Endothelial cell of umbilical vein (primary cell): ENCODE measurements at regions not wholly inside any gene's neighbourhood (a gene's known extent, or its start where the extent isn't known, plus 50 kb on each side); places are given as distances from the start of the nearest gene placed in this dataset.

Source experiments
- BruUV-seq: library from RNA; stranded (reverse); fragments of 400-500 nt; replicated peaks from 2 replicates; lab custom pipeline; 2021; lab: Mats Ljungman, UMichigan
- CTCF ChIA-PET: fragments of 300-600, 350-600 bp; sonication (Branson Sonifier 250); formaldehyde crosslinking; loops from one replicate; lab custom pipeline; 2021; ENCODE audit warnings: antibody characterized with exemption, inconsistent platforms; lab: Charles Lee
- POLR2A ChIA-PET: fragments of 300-600, 350-600 bp; sonication (Branson Sonifier 250); formaldehyde crosslinking; loops from one replicate; lab custom pipeline; 2021; ENCODE audit warnings: antibody characterized with exemption, inconsistent platforms; lab: Charles Lee
- DNase-seq: peaks from one replicate; pipeline ENCODE4 v3.0.0-alpha.2; 2011; ENCODE audit warnings: low read depth, low spot score
- FAIRE-seq: peaks from 2 replicates; lab custom pipeline; 2011; peaks lifted over from hg19 to GRCh38; lab: Jason Lieb, UNC
- H2AFZ ChIP-seq: 2 replicates; pipeline ENCODE4 v1.6.0; 2012; ENCODE audit warnings: low read depth, low read length, control low read depth, inconsistent platforms
- H3K27ac ChIP-seq: 2 replicates; pipeline ENCODE4 v1.5.1; 2011; ENCODE audit warnings: low read depth, mild to moderate bottlenecking, control low read depth, low read length, moderate library complexity; ENCODE audit not compliant: insufficient read depth
- H3K27me3 ChIP-seq, 2 experiments: 2 replicates each; pipeline versions ENCODE4 v1.6.0 to v1.6.1; 2011; ENCODE audit warnings: low read length in 2 of 2, mixed read lengths in 1 of 2; ENCODE audit not compliant: control insufficient read depth in 2 of 2, insufficient read depth in 2 of 2
- H3K36me3 ChIP-seq, 2 experiments: 2 replicates in 1 of 2; 3 replicates in 1 of 2; pipeline ENCODE4 v1.5.1; 2011; ENCODE audit warnings: low read length in 2 of 2, mild to moderate bottlenecking in 1 of 2, moderate library complexity in 1 of 2; ENCODE audit not compliant: control insufficient read depth in 2 of 2, insufficient read depth in 2 of 2; ENCODE audit errors: extremely low read depth in 1 of 2
- H3K4me1 ChIP-seq: 3 replicates; pipeline ENCODE4 v1.5.1; 2011; ENCODE audit warnings: mild to moderate bottlenecking, low read length; ENCODE audit not compliant: control insufficient read depth, insufficient read depth; ENCODE audit errors: extremely low read depth
- H3K4me2 ChIP-seq: 2 replicates; pipeline ENCODE4 v1.6.1; 2011; ENCODE audit warnings: low read length, control low read depth, mixed read lengths; ENCODE audit not compliant: insufficient read depth
- H3K4me3 ChIP-seq, 3 experiments: fragments of 200-600 bp in 1 of 3; sonication (generic), shearing (Covaris generic) in 1 of 3; replicated peaks in 1 of 3; 2 replicates each; pipeline ENCODE4 v1.5.1; 2011 to 2016; ENCODE audit warnings: control low read depth in 3 of 3, low read length in 3 of 3, mild to moderate bottlenecking in 2 of 3, inconsistent platforms in 1 of 3, low read depth in 1 of 3, moderate library complexity in 1 of 3; ENCODE audit not compliant: insufficient read depth in 1 of 3
- H3K79me2 ChIP-seq: 2 replicates; pipeline ENCODE4 v1.6.0; 2012; ENCODE audit warnings: low read length, inconsistent platforms; ENCODE audit not compliant: control insufficient read depth, insufficient read depth
- H3K9ac ChIP-seq: replicated peaks from 2 replicates; pipeline ENCODE3; 2011; ENCODE audit warnings: low read length, control low read depth; ENCODE audit not compliant: insufficient read depth; ENCODE audit errors: extremely low read depth
- H3K9me1 ChIP-seq: replicated peaks from 3 replicates; pipeline ENCODE4 v1.6.0; 2011; ENCODE audit warnings: mild to moderate bottlenecking, low read length; ENCODE audit not compliant: control insufficient read depth, insufficient read depth; ENCODE audit errors: extremely low read depth
- H3K9me3 ChIP-seq: replicated peaks from 2 replicates; pipeline ENCODE4 v1.5.1; 2012; ENCODE audit warnings: low read length, inconsistent platforms; ENCODE audit not compliant: control insufficient read depth, insufficient read depth
- H4K20me1 ChIP-seq: replicated peaks from 2 replicates; pipeline ENCODE3; 2011; ENCODE audit warnings: mild to moderate bottlenecking, low read length; ENCODE audit not compliant: control insufficient read depth, insufficient read depth; ENCODE audit errors: extremely low read depth
- EZH2 ChIP-seq: IDR thresholded peaks from 2 replicates; pipeline ENCODE4 v1.6.1; 2012; ENCODE audit warnings: borderline replicate concordance, low read depth, mild to moderate bottlenecking, moderate library complexity, low read length, inconsistent platforms; ENCODE audit not compliant: severe bottlenecking
- FOS ChIP-seq: IDR thresholded peaks from 2 replicates; pipeline ENCODE4 v1.6.1; 2011; ENCODE audit warnings: mild to moderate bottlenecking, low read length, moderate library complexity, borderline replicate concordance; ENCODE audit not compliant: insufficient read depth
- GATA2 ChIP-seq: IDR thresholded peaks from 2 replicates; pipeline ENCODE4 v1.7.0; 2011; ENCODE audit warnings: low read depth, mild to moderate bottlenecking, moderate library complexity, mixed read lengths, low read length; ENCODE audit not compliant: insufficient read length, insufficient read depth
- JUN ChIP-seq: IDR thresholded peaks from 2 replicates; pipeline ENCODE4 v1.6.1; 2011; ENCODE audit warnings: borderline replicate concordance, low read depth; ENCODE audit not compliant: insufficient read length, insufficient read depth
- MYC ChIP-seq: IDR thresholded peaks from one replicate; pipeline ENCODE4 v1.6.1; 2011; ENCODE audit warnings: mild to moderate bottlenecking, low read depth, low read length
- POLR2A ChIP-seq: IDR thresholded peaks from 2 replicates; pipeline ENCODE4 v1.6.1; 2012; ENCODE audit warnings: low read depth, mild to moderate bottlenecking, control low read depth, low read length
- POLR2AphosphoS5 ChIP-seq: IDR thresholded peaks from 2 replicates; pipeline ENCODE4 v1.6.1; 2012; ENCODE audit warnings: low read depth, mild to moderate bottlenecking, control low read depth, low read length, moderate library complexity; ENCODE audit not compliant: insufficient read depth
- dilution Hi-C: fragments of 300-500 bp; cut with MboI; formaldehyde crosslinking; loops from one replicate; pipeline ENCODE4 v1.15.0; 2019; ENCODE audit warnings: low sequenced_read_pairs; ENCODE audit not compliant: extremely low pct_ligation_motif_present
- intact Hi-C: fragments of 100-400 bp; cut with micrococcal nuclease; formaldehyde crosslinking; loops from one replicate; pipeline ENCODE4 v1.10.0; 2022
- TF ChIP-seq, protein P1 (sequence below): IDR thresholded peaks from 2 replicates; pipeline ENCODE4 v1.6.1; 2011; ENCODE audit not compliant: insufficient read depth, insufficient read length
- TF ChIP-seq, protein P2 (sequence below), 2 donors: IDR thresholded peaks; 1 replicate in 1 of 2; 2 replicates in 1 of 2; pipeline ENCODE4 v1.5.1; 2011; ENCODE audit warnings: low read length in 2 of 2, mild to moderate bottlenecking in 2 of 2, moderate library complexity in 2 of 2, control low read depth in 1 of 2, inconsistent platforms in 1 of 2, low read depth in 1 of 2; ENCODE audit not compliant: insufficient read depth in 1 of 2; ENCODE audit errors: extremely low read depth in 1 of 2

DNA sequence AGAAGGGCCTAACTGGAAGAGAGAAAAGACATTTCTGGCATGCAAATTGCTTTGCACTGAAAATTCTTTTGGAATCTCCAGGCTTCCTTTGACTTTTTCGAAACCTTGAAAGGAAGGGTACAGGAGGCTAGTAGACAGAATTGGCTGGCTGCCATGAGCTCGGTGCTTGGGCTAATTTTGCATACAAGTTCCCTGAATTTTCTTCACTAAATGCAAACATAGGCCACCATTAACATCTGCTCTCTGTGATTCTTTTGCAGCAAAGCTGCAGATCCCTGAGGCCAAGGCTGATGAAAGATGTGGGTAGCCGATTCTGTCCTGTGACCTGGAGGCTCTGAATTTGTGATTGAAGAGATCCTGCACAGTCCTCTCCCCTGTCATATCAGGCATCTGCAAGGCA, 247.8 kb upstream of the MCTP2 start:
- Histone ChIP-seq H3K9ac (no peak overlapping the region), H3K9me1 (no peaks in the 10 kb centered on the region), H3K27ac (no peak overlapping the region), H3K4me1 (no peaks in the 10 kb centered on the region), H3K27me3 (no peaks in the 10 kb centered on the region), H2AFZ (no peak overlapping the region), H3K36me3 (no peaks in the 10 kb centered on the region), H3K4me2 (no peak overlapping the region), H3K9me3 (peaks cover 2% of the 10 kb centered on the region), H3K4me3 (no peak overlapping the region), H4K20me1 (no peaks in the 10 kb centered on the region), H3K79me2 (no peaks in the 10 kb centered on the region)
- no TSS peak for BruUV-seq
- FAIRE-seq (no peak), DNase-seq (no peak)
- TF ChIP-seq JUN (no peak), GATA2 (no peak), MYC (no peak)
- TF ChIP-seq, protein P1, sequence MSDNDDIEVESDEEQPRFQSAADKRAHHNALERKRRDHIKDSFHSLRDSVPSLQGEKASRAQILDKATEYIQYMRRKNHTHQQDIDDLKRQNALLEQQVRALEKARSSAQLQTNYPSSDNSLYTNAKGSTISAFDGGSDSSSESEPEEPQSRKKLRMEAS: no peak
- intact Hi-C loops: no loop called here
- dilution Hi-C loops: no loop called here
- ChIA-PET POLR2A (no interaction called here), CTCF (no interaction called here)

DNA sequence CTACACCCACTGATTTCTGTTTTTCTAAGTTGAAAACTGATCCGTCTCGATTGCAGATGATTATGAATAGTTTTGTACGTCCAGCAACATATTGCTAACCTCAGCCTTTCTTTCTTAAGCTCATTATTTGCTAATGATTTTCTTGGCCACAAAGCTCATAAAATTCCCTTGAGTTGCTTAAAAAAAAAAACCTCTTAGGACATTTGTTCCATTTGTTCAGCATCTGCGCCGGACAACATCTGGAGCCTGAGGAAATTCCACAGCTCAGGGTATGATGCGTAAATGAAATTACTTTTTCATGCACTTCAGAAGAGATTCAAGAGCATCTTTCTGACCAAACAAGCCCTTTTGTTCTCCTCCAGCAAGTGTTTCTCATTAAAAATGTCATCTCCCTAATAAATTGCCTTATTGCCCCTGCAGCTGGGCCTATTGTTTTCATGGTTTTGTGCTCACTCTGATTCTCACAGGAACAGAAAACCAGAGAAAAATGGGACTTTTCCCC, 249.1 kb upstream of the MCTP2 start:
- no peak for FAIRE-seq
- CTCF ChIA-PET: no interaction called here
- dilution Hi-C loops: no loop called here

More for the DNA sequence above, 249.1 kb upstream of the MCTP2 start:
- Histone ChIP-seq H3K9ac (no peak overlapping the region), H3K4me2 (no peak overlapping the region), H3K4me3 (no peak overlapping the region), H4K20me1 (no peaks in the 10 kb centered on the region), H3K9me3 (no peaks in the 10 kb centered on the region), H3K36me3 (no peaks in the 10 kb centered on the region), H3K27me3 (no peaks in the 10 kb centered on the region), H3K9me1 (no peaks in the 10 kb centered on the region), H3K4me1 (no peaks in the 10 kb centered on the region), H3K79me2 (no peaks in the 10 kb centered on the region), H3K27ac (no peak overlapping the region), H2AFZ (no peak overlapping the region)
- no peak for DNase-seq
- TF ChIP-seq POLR2AphosphoS5: no peak
- TF ChIP-seq MYC: no peak
- TF ChIP-seq, protein P2, sequence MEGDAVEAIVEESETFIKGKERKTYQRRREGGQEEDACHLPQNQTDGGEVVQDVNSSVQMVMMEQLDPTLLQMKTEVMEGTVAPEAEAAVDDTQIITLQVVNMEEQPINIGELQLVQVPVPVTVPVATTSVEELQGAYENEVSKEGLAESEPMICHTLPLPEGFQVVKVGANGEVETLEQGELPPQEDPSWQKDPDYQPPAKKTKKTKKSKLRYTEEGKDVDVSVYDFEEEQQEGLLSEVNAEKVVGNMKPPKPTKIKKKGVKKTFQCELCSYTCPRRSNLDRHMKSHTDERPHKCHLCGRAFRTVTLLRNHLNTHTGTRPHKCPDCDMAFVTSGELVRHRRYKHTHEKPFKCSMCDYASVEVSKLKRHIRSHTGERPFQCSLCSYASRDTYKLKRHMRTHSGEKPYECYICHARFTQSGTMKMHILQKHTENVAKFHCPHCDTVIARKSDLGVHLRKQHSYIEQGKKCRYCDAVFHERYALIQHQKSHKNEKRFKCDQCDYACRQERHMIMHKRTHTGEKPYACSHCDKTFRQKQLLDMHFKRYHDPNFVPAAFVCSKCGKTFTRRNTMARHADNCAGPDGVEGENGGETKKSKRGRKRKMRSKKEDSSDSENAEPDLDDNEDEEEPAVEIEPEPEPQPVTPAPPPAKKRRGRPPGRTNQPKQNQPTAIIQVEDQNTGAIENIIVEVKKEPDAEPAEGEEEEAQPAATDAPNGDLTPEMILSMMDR (IDR thresholded peaks at IDR 0.05; ENCODE audit: extremely low read depth in 1 of 2, insufficient read depth in 1 of 2, low read depth in 1 of 2, low read length in 2 of 2): no peak
- no peak for TF ChIP-seq POLR2A
- no peak for TF ChIP-seq JUN
- TF ChIP-seq GATA2: no peak
- no peak for TF ChIP-seq EZH2
- no peak for TF ChIP-seq FOS
- TF ChIP-seq, protein P1: no peak
- intact Hi-C loops: no loop called here
- POLR2A ChIA-PET: no interaction called here
- no TSS peak for BruUV-seq
